ENCODE measurements at regions not wholly inside any gene's neighbourhood (a gene's known extent, or its start where the extent isn't known, plus 50 kb on each side); places are given as distances from the start of the nearest gene placed in this dataset.
"Not testable (repeated sequence)": the region's sequence is repeated elsewhere in the genome, so short reads cannot be mapped to it uniquely, and the experiment has no call there.

- ATAC-seq = no peak
These were observed 116.2 kb downstream of the DIRAS2 start for GRCh38 chr9:90526386-90526785.

GRCh38 chr9:90536094-90536493 is 106.5 kb downstream of the DIRAS2 start:
- ATAC-seq; H3K4me1 ChIP-seq (ENCODE audit: low read depth); intact Hi-C loops (cut with DNase I, micrococcal nuclease); H3K36me3 ChIP-seq (ENCODE audit: low read depth); H3K9me3 ChIP-seq; DNase-seq; H3K4me3 ChIP-seq: not testable (repeated sequence)

More at GRCh38 chr9:90526386-90526785, 116.2 kb downstream of the DIRAS2 start:
- DNase-seq = no peak
- Histone ChIP-seq H3K4me3 (no peak overlapping the region), H3K36me3 (ENCODE audit: low read depth) (no peaks in the 10 kb centered on the region), H3K4me1 (ENCODE audit: low read depth) (peaks cover 5% of the 10 kb centered on the region), H3K9me3 (no peaks in the 10 kb centered on the region)
- no peak for TF ChIP-seq CTCF (IDR thresholded peaks at IDR 0.05)
- intact Hi-C loops (cut with DNase I, micrococcal nuclease) = no loop called here

- Histone ChIP-seq H3K4me3 (no peak overlapping the region), H3K9me3 (no peaks in the 10 kb centered on the region), H3K36me3 (ENCODE audit: low read depth) (no peaks in the 10 kb centered on the region), H3K4me1 (ENCODE audit: low read depth) (no peaks in the 10 kb centered on the region)
- DNase-seq (no peak), ATAC-seq (no peak)
- intact Hi-C loops (cut with DNase I, micrococcal nuclease) = no loop called here
- no peak for TF ChIP-seq CTCF (IDR thresholded peaks at IDR 0.05)
These were observed 104.1 kb downstream of the DIRAS2 start for GRCh38 chr9:90538566-90538965.

GRCh38 chr9:90539286-90539685 is 103.3 kb downstream of the DIRAS2 start:
- intact Hi-C loops (cut with DNase I, micrococcal nuclease) = no loop called here
- no peak for TF ChIP-seq CTCF (IDR thresholded peaks at IDR 0.05)
- no peaks in the 10 kb centered on the region for H3K36me3 ChIP-seq (ENCODE audit: low read depth)
- DNase-seq = no peak
- no peaks in the 10 kb centered on the region for H3K4me1 ChIP-seq (ENCODE audit: low read depth)
- H3K9me3 ChIP-seq = no peaks in the 10 kb centered on the region
- ATAC-seq = no peak
- no peak overlapping the region for H3K4me3 ChIP-seq

- H3K36me3 ChIP-seq (ENCODE audit: low read depth) = no peaks in the 10 kb centered on the region
- H3K4me1 ChIP-seq (ENCODE audit: low read depth) = no peaks in the 10 kb centered on the region
- intact Hi-C loops (cut with DNase I, micrococcal nuclease) = no loop called here
- H3K4me3 ChIP-seq = no peak overlapping the region
- ATAC-seq (no peak), DNase-seq (no peak)
- no peaks in the 10 kb centered on the region for H3K9me3 ChIP-seq
- no peak for TF ChIP-seq CTCF (IDR thresholded peaks at IDR 0.05)
These were observed 101.9 kb downstream of the DIRAS2 start for GRCh38 chr9:90540734-90541133.

GRCh38 chr9:90544488-90544887 is 98.1 kb downstream of the DIRAS2 start:
- H3K36me3 ChIP-seq (ENCODE audit: low read depth) = no peaks in the 10 kb centered on the region
- DNase-seq = no peak
- TF ChIP-seq CTCF (IDR thresholded peaks at IDR 0.05) = no peak
- no peak for ATAC-seq
- intact Hi-C loops (cut with DNase I, micrococcal nuclease) = no loop called here
- H3K4me3 ChIP-seq = no peak overlapping the region
- H3K4me1 ChIP-seq (ENCODE audit: low read depth) = no peaks in the 10 kb centered on the region
- no peaks in the 10 kb centered on the region for H3K9me3 ChIP-seq
